Activated CD4-positive, alpha-beta T cell treated with anti-CD3 and anti-CD28 coated beads, Interleukin-2, amount 10 ng/mL, durations not matched to agents 7 days and 5 days (primary cell): ENCODE measurements at regions not wholly inside any gene's neighbourhood (a gene's known extent, or its start where the extent isn't known, plus 50 kb on each side); places are given as distances from the start of the nearest gene placed in this dataset.

Experiments used
- CTCF ChIA-PET: fragments of 350-600 bp; sonication (Branson Sonifier 250); formaldehyde crosslinking; loops from one replicate; lab custom pipeline; 2021; ENCODE audit warnings: antibody characterized with exemption; lab: Charles Lee
- POLR2A ChIA-PET: fragments of 350-600 bp; sonication (Branson Sonifier 250); formaldehyde crosslinking; loops from one replicate; lab custom pipeline; 2021; ENCODE audit warnings: antibody characterized with exemption; lab: Charles Lee
- DNase-seq: peaks from one replicate; pipeline ENCODE4 v3.0.0-alpha.2; 2020
- H3K27ac Mint-ChIP-seq: one replicate; pipeline ENCODE4 v1.8.0; 2021; ENCODE audit warnings: mild to moderate bottlenecking, moderate library complexity, mixed read lengths
- H3K27me3 Mint-ChIP-seq: one replicate; pipeline ENCODE4 v1.8.0; 2021; ENCODE audit warnings: mixed read lengths
- H3K36me3 Mint-ChIP-seq: one replicate; pipeline ENCODE4 v1.8.0; 2021; ENCODE audit warnings: low read depth, mixed read lengths
- H3K4me1 Mint-ChIP-seq: one replicate; pipeline ENCODE4 v1.8.0; 2021; ENCODE audit warnings: mixed read lengths
- H3K4me3 Mint-ChIP-seq: one replicate; pipeline ENCODE4 v1.8.0; 2021; ENCODE audit warnings: mild to moderate bottlenecking, moderate library complexity, mixed read lengths
- H3K9me3 Mint-ChIP-seq: one replicate; pipeline ENCODE4 v1.8.0; 2021; ENCODE audit warnings: mixed read lengths

DNA sequence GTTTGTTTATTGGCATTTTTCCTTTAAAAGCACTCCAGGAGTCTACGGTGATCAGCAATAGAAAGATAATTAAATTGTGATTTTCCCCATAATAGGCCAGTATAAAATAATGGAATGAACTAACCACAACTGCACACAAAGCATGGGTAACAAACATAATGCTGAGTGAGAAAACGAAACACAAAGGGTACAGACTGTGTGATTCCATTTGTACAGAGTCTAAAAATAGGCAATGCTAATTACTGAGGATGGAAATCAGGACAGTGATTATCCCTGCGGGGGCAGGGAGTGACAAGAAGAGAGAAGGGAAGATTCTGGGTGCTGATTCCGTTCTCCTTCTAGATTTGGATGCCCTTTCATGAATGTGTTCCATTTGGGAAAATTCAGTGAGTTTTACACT is 478.1 kb downstream of the PREX1 start:
- CTCF ChIA-PET = no interaction called here

DNA sequence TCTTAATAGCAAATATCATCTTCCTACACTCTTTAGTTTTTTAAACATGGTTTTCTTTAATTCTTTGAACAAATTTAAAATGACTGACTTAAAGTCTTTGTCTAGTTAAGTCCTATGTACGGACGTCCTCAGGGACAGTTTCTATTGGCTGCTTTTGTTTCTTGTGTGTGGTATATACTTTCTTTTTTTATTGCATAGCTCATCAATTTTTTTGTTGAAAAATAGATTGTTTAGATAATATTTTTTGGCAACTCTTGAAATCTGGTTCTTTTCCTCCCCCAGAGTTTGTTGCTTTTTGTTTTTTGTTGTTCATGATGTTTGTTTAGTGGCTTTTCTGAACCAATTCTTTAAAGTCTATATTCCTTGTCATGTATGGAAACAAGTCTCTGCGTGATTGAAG is 479.8 kb downstream of the PREX1 start:
- Mint-ChIP-seq H3K4me1 (no peaks in the 10 kb centered on the region), H3K27ac (no peak overlapping the region), H3K9me3 (no peaks in the 10 kb centered on the region), H3K36me3 (no peaks in the 10 kb centered on the region), H3K27me3 (peaks cover 7% of the 10 kb centered on the region), H3K4me3 (no peak overlapping the region)
- CTCF ChIA-PET = interaction anchor here (0.9 kb wide), 1 partner anchor 57 kb away, joined by 3 read pairs; no protein-coding TSS in a partner anchor
- no peak for DNase-seq
- POLR2A ChIA-PET = no interaction called here

More for the DNA sequence above, 478.1 kb downstream of the PREX1 start:
- Mint-ChIP-seq H3K36me3 (no peaks in the 10 kb centered on the region), H3K4me1 (no peaks in the 10 kb centered on the region), H3K27ac (no peak overlapping the region), H3K4me3 (no peak overlapping the region), H3K9me3 (no peaks in the 10 kb centered on the region), H3K27me3 (peaks cover 7% of the 10 kb centered on the region)
- no peak for DNase-seq
- POLR2A ChIA-PET = no interaction called here

DNA sequence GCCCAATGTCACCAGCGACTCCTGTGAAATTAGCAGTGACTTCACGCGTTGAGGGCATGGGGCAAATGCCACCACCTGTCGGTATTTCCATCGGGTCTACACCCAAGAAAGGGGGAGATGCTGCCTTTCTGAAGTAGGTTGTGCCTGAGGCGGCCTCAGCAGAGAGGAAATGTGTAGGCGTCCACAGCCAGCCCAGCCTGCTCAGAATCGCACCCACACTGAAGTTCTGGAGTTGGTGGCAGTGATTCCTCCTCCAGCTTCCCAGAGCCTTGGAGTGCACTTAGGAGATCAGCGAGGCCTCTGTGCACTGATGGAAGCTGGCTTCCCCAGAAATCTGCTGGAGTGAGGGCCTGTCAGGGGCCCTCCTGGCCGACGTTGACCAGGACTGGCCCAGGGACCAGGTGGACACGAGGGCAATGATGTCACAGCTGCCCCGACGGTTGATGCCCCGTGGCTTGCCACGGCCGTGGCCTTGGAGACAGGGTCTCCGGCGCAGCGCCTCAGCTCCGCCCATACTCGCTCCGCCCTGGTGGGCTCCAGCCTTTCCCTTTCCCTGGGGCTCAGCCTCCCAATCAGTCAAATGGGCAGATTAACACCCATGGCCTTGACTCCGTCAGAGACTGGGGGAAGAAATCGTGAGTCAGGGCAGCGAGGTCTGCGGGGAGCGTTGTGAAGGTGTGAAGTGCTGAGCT is 484.8 kb downstream of the PREX1 start:
- no peaks in the 10 kb centered on the region for H3K36me3 Mint-ChIP-seq
- DNase-seq = no peak
- H3K4me3 Mint-ChIP-seq = no peak overlapping the region
- POLR2A ChIA-PET = no interaction called here
- no peaks in the 10 kb centered on the region for H3K9me3 Mint-ChIP-seq
- CTCF ChIA-PET = interaction anchor here (0.7 kb wide), 1 partner anchor 11 kb away, joined by 3 read pairs; no protein-coding TSS in a partner anchor
- H3K27me3 Mint-ChIP-seq = peaks cover 10% of the 10 kb centered on the region
- no peak overlapping the region for H3K27ac Mint-ChIP-seq
- peaks cover 8% of the 10 kb centered on the region for H3K4me1 Mint-ChIP-seq

DNA sequence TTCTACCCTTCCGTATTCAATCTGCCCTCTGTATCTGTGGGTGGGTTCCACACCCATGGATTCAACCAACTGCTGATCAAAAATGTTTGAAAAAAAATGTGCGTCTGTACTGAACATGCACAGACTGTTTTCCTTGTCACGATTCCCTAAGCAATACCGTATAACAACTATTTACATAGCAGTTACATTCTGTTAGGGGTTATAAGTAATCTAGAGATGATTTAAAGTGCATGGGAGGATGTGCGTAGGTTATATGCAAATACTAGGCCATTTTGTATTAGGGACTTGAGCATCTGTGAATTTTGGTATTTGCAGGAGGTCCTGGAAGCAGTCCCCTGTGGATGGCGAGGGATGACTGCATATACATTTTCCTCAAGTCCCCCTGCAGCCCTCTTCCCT is 486.9 kb downstream of the PREX1 start:
- ChIA-PET CTCF (no interaction called here), POLR2A (no interaction called here)
- no peaks in the 10 kb centered on the region for H3K36me3 Mint-ChIP-seq

DNA sequence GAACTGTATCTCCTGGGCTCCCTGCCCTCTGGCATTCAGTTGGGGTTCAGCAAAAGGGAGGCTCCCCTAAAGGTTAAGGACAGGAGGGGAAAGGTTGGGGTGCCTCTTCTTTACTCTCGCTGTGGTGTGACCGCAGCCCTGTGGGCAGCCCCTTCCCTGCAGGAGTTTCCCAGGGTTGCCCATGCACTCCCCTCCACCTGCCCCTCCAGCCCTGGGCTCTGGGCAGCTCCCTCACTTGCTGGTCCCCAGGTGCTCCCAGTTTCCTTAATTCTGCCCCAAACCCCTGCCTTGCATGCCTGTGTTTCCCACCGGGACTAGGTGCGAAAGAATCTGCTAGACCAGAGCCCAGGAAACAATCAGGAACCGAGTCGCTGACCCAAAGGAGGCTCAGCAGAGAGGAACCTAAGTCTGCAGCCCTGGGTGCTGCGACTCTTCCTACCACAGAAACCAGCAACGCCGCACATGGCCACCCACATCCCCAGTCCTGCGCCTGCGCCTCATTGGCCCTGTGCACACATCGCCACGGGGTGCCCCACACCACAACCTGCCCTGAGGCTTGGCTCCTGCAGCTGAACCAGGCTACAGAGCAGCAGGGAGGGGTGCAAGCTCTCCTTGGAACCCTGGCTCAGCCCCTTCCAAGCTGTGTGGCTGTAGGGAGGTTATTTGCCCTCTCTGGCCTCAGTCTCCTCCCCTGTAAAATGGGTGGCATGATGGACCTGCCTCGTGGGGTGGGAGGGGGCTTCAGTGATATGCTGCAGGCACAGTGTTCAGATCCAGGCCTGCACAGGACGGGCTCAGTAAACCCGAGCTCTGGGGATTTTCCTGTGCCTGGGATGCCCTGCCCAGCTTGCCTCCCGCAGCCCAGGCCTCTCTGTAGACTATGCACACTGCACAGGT is 487.6 kb downstream of the PREX1 start:
- DNase-seq = no peak
- peaks cover 8% of the 10 kb centered on the region for H3K27me3 Mint-ChIP-seq
- H3K4me3 Mint-ChIP-seq = no peak overlapping the region
- H3K4me1 Mint-ChIP-seq = peaks cover 8% of the 10 kb centered on the region
- no peaks in the 10 kb centered on the region for H3K9me3 Mint-ChIP-seq
- ChIA-PET CTCF (no interaction called here), POLR2A (no interaction called here)
- H3K36me3 Mint-ChIP-seq = no peaks in the 10 kb centered on the region
- H3K27ac Mint-ChIP-seq = no peak overlapping the region

More for the DNA sequence above, 486.9 kb downstream of the PREX1 start:
- no peak for DNase-seq
- Mint-ChIP-seq H3K9me3 (no peaks in the 10 kb centered on the region), H3K4me3 (no peak overlapping the region), H3K27me3 (peaks cover 8% of the 10 kb centered on the region), H3K27ac (no peak overlapping the region), H3K4me1 (peaks cover 8% of the 10 kb centered on the region)

DNA sequence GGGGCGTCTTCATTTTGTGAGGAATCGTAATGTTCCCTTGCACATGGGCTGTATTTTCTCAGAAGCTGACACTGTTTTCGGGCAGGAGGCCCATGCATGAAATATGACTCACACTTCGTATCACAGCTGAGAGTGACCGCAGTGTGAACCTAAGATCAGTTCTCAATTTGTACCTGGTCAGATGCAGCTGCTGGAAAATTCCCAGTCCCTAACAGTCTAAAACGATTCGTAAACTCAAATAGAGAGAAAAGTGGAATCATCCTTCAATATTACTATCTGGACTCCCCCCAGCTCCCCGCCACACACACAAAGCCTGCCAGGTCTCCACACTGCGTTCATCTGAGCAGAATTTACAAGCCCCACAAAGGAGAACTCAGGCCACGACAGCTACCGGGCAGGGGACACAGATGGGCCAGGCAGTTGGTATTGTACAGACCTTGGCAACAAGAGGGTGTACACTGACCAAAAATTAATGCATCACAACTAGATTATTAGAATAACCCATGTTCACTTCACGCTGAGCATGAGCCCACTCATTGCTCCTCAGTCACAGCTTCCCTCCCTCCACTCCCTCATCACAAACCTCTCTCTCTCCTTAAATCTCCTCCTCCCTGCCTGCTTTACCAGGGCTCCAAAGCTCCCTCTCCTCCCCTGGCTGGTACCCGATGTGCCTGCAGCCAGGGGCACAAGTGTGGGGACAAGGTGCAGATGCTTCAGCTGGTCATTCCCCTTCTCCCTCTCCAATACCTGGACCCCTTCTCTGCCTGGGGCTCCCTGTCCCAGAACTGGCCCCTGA is 488.4 kb downstream of the PREX1 start:
- H3K36me3 Mint-ChIP-seq = no peaks in the 10 kb centered on the region
- no peak for DNase-seq
- H3K9me3 Mint-ChIP-seq = no peaks in the 10 kb centered on the region
- H3K4me3 Mint-ChIP-seq = no peak overlapping the region
- no peak overlapping the region for H3K27ac Mint-ChIP-seq
- ChIA-PET CTCF (no interaction called here), POLR2A (no interaction called here)
- peaks cover 8% of the 10 kb centered on the region for H3K4me1 Mint-ChIP-seq
- H3K27me3 Mint-ChIP-seq = peaks cover 8% of the 10 kb centered on the region

DNA sequence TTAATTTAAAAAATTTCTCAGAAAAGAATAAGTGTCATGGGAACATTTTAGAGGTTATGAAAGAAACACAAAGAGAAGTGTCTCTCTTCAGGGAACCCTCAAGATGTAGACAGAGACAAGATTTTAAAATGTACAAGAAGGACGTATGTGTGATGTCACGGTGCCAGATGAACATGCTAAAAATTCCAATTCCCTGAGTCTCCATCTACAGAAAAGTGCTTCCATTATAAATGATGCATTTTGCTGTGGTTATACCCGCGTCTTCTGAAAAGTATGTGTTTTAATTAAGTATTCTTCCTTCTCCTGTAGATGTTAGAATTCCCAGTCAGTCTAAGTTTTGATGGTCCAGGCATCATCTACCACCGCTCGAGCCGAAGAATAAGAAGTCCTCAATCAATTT is 489.1 kb downstream of the PREX1 start:
- H3K36me3 Mint-ChIP-seq = no peaks in the 10 kb centered on the region
- no peak overlapping the region for H3K27ac Mint-ChIP-seq
- DNase-seq = no peak
- peaks cover 8% of the 10 kb centered on the region for H3K4me1 Mint-ChIP-seq
- POLR2A ChIA-PET = no interaction called here
- H3K4me3 Mint-ChIP-seq = no peak overlapping the region
- no peaks in the 10 kb centered on the region for H3K9me3 Mint-ChIP-seq
- CTCF ChIA-PET = no interaction called here
- peaks cover 10% of the 10 kb centered on the region for H3K27me3 Mint-ChIP-seq

DNA sequence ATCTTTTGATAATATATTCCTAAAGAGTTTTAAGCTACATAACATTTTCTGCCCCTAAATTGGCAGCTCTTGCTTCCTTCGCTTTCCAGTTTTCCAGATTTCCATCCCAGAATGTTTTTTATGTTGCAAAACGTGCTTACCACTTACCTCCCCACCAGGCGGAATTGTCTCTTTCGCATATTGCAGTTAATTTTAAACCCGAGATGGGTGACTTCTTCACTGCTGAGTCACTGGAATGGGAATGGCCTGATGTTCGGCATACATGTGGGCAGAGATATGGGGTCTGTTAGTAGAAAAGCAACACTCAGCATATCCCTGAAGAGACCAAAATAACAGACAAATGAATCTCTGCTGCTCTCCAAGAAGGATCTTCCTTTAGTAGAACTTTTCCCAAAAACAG is 491.2 kb downstream of the PREX1 start:
- DNase-seq = no peak
- H3K9me3 Mint-ChIP-seq = no peaks in the 10 kb centered on the region
- peaks cover 16% of the 10 kb centered on the region for H3K27me3 Mint-ChIP-seq
- no peaks in the 10 kb centered on the region for H3K36me3 Mint-ChIP-seq
- ChIA-PET POLR2A (no interaction called here), CTCF (no interaction called here)
- H3K4me3 Mint-ChIP-seq = no peak overlapping the region
- H3K27ac Mint-ChIP-seq = no peak overlapping the region
- H3K4me1 Mint-ChIP-seq = peaks cover 8% of the 10 kb centered on the region

DNA sequence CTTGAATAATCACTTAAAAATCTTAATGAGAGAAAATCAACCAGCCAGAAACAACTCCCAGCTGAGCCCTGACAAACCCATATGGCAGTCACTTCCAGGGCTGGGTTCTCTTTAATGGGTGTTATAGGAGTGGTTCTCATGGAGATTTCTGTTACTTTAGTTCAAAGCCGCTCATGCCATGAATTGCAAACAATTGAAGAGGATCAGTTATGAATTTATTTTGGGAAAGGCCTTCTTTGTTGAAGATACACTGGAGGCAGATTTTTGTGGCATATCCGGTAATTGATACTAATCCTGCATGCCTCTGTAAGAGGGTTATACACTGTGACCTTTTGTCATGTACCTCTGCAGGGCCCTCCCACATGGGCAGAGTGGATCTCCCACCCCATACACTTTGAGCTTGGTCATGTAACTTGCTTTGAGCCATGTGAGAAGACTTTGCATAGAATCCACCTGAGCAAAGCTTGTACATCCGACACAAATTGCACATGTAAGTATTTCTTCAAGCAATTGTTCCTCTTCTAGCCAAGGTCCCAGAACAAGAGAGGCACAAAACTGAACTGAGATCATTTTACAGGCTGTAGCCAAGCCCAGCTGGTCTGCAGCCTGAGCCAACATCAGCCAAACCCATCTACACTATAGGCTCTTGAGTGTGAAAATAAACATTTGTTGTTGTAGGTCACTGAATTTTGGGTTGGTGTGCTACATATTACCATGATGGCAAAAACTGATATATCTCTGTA is 492.3 kb downstream of the PREX1 start:
- Mint-ChIP-seq H3K27ac (no peak overlapping the region), H3K27me3 (peaks cover 14% of the 10 kb centered on the region), H3K4me1 (peaks cover 5% of the 10 kb centered on the region), H3K9me3 (no peaks in the 10 kb centered on the region), H3K4me3 (no peak overlapping the region), H3K36me3 (no peaks in the 10 kb centered on the region)
- DNase-seq = no peak
- CTCF ChIA-PET = no interaction called here
- POLR2A ChIA-PET = no interaction called here

DNA sequence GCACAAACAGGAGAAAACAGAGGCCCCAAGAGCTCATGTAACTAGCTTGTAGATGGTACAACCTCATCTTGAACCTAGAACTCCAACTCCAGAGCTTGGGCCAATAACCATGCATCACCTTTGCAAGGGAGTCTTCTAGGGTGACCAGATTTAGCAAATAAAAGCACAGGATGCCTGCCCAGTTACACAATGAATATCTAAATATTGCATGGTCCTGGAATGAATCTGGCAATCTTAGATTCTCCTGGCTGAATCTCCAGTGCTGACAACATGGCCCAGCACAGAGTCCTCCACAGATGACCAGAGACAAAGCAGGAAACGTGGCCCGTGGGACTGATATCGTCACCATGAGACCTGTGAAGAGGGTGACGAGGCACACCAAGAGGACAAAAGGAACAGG is 494.1 kb downstream of the PREX1 start:
- ChIA-PET CTCF (no interaction called here), POLR2A (no interaction called here)
- no peaks in the 10 kb centered on the region for H3K4me1 Mint-ChIP-seq
- no peak overlapping the region for H3K4me3 Mint-ChIP-seq
- DNase-seq = no peak
- no peaks in the 10 kb centered on the region for H3K9me3 Mint-ChIP-seq
- H3K27ac Mint-ChIP-seq = no peak overlapping the region
- H3K36me3 Mint-ChIP-seq = no peaks in the 10 kb centered on the region
- peaks cover 12% of the 10 kb centered on the region for H3K27me3 Mint-ChIP-seq

DNA sequence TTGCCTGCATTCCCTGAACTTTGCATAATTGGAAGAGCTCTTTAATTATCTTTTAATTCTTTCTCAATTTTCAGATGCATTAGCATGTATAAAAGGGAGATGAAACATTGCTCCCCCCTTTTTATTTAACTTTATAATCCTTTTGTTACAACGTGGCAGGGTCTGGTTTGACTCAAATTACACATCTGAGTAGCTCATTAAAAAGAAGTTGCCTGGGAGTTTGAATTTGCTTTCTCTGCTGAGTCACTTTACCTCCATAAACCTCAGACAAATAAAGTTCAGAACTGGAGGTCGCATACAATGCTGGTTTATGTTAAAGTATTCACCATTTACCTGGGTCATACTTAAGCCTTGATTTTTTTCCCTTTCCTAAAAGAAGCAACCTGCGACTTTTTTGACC is 495.2 kb downstream of the PREX1 start:
- Mint-ChIP-seq H3K9me3 (no peaks in the 10 kb centered on the region), H3K27me3 (peaks cover 12% of the 10 kb centered on the region), H3K4me3 (no peak overlapping the region), H3K4me1 (no peaks in the 10 kb centered on the region), H3K27ac (no peak overlapping the region), H3K36me3 (no peaks in the 10 kb centered on the region)
- CTCF ChIA-PET = no interaction called here
- POLR2A ChIA-PET = no interaction called here
- no peak for DNase-seq

DNA sequence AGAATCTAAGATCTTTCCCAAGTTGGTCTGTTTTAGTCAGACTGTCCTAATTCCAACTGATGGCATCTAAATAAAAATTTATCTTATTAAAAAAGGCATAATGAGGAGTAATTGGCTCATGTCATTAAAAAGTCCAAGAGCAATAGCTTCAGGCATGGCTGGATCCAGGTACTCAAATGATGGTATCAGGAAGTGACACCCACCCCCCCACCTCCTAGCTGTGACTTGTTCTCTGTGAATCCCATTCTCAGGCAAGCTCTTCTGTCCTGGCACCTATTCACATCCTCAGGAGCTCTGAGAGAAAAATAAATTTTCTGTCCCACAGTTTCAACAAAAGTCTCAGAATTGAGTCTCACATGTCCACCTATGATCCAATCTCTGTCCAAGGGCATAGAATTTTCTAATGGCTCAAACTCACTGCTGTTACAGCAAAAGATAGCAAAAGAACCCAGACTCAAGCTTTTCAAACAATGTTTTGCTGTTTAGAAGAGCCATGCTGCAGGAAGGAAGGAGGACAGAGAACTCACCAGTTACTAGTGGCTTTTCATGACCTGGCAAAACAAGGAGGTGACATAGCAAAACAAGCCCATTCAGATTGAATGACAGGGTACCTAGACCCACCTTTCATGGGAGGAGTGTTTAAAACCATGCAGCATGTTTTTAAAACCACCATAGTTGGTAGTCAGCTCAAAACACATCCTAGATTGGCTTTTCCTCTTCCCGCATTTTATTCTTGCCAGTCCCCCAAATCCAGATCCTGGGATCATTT is 496.1 kb downstream of the PREX1 start:
- Mint-ChIP-seq H3K27me3 (peaks cover 9% of the 10 kb centered on the region), H3K27ac (no peak overlapping the region), H3K9me3 (no peaks in the 10 kb centered on the region), H3K4me3 (no peak overlapping the region), H3K36me3 (no peaks in the 10 kb centered on the region), H3K4me1 (no peaks in the 10 kb centered on the region)
- ChIA-PET CTCF (interaction anchor here (1.0 kb wide), 1 partner anchor 11 kb away, joined by 3 read pairs; no protein-coding TSS in a partner anchor), POLR2A (no interaction called here)
- no peak for DNase-seq
